Activated B cell treated with CpG ODN at 0.5 μM for 24 hours (primary cell): ENCODE measurements at regions not wholly inside any gene's neighbourhood (a gene's known extent, or its start where the extent isn't known, plus 50 kb on each side); places are given as distances from the start of the nearest gene placed in this dataset.

Source experiments
- ATAC-seq: fragments of 200-7000 bp; cut with Tn5 transposase; one replicate; pipeline ENCODE4 v1.10.0; 2021; ENCODE audit warnings: low read depth, mild to moderate bottlenecking, moderate library complexity
- CTCF ChIA-PET: fragments of 350-600 bp; sonication (Branson Sonifier 250); formaldehyde crosslinking; loops from one replicate; lab custom pipeline; 2021; ENCODE audit warnings: antibody characterized with exemption; lab: Charles Lee
- POLR2A ChIA-PET: fragments of 350-600 bp; sonication (Branson Sonifier 250); formaldehyde crosslinking; loops from one replicate; lab custom pipeline; 2021; ENCODE audit warnings: antibody characterized with exemption; lab: Charles Lee
- DNase-seq: peaks from one replicate; pipeline ENCODE4 v3.0.0; 2022
- H3K27ac Mint-ChIP-seq: one replicate; pipeline ENCODE4 v1.8.0; 2020; ENCODE audit warnings: mixed read lengths
- H3K27me3 Mint-ChIP-seq: one replicate; pipeline ENCODE4 v1.8.0; 2021; ENCODE audit warnings: mixed read lengths
- H3K36me3 Mint-ChIP-seq: one replicate; pipeline ENCODE4 v1.8.0; 2021; ENCODE audit warnings: low read depth, mixed read lengths
- H3K4me1 Mint-ChIP-seq: one replicate; pipeline ENCODE4 v1.8.0; 2021; ENCODE audit warnings: mixed read lengths
- H3K4me3 Mint-ChIP-seq: one replicate; pipeline ENCODE4 v1.8.0; 2020; ENCODE audit warnings: mild to moderate bottlenecking, mixed read lengths
- H3K9me3 Mint-ChIP-seq: one replicate; pipeline ENCODE4 v1.8.0; 2020; ENCODE audit warnings: mixed read lengths
- CTCF ChIP-seq: fragments of 200-600 bp; IDR thresholded peaks from one replicate; pipeline ENCODE4 v1.8.0; 2022; ENCODE audit warnings: antibody characterized with exemption, mild to moderate bottlenecking
- intact Hi-C: fragments of 100-400 bp; cut with micrococcal nuclease; formaldehyde crosslinking; loops from one replicate; pipeline ENCODE4 v1.15.1; 2024

GRCh38 chr19:31111741-31112140, 237.5 kb downstream of the TSHZ3 start:
- ChIA-PET POLR2A (no interaction called here), CTCF (no interaction called here)
- H3K27me3 Mint-ChIP-seq: no peaks in the 10 kb centered on the region
- H3K36me3 Mint-ChIP-seq: no peaks in the 10 kb centered on the region
- no peaks in the 10 kb centered on the region for H3K4me1 Mint-ChIP-seq
- H3K9me3 Mint-ChIP-seq: peaks cover 2% of the 10 kb centered on the region
- no peak for TF ChIP-seq CTCF
- ATAC-seq: no peak
- no peak for DNase-seq
- intact Hi-C loops: no loop called here
- H3K27ac Mint-ChIP-seq: no peak overlapping the region
- H3K4me3 Mint-ChIP-seq: no peak overlapping the region

GRCh38 chr19:31110336-31110735, 238.9 kb downstream of the TSHZ3 start:
- ATAC-seq: no peak
- Mint-ChIP-seq H3K36me3 (no peaks in the 10 kb centered on the region), H3K4me1 (no peaks in the 10 kb centered on the region), H3K4me3 (no peak overlapping the region), H3K27ac (no peak overlapping the region), H3K27me3 (no peaks in the 10 kb centered on the region), H3K9me3 (peaks cover 2% of the 10 kb centered on the region)
- intact Hi-C loops: no loop called here
- ChIA-PET POLR2A (no interaction called here), CTCF (no interaction called here)
- DNase-seq: no peak
- no peak for TF ChIP-seq CTCF

- no peaks in the 10 kb centered on the region for H3K36me3 Mint-ChIP-seq
- no peak for TF ChIP-seq CTCF
- ATAC-seq (no peak), DNase-seq (no peak)
- H3K27ac Mint-ChIP-seq: no peak overlapping the region
- no peak overlapping the region for H3K4me3 Mint-ChIP-seq
- intact Hi-C loops: no loop called here
- H3K4me1 Mint-ChIP-seq: no peaks in the 10 kb centered on the region
- peaks cover 2% of the 10 kb centered on the region for H3K9me3 Mint-ChIP-seq
- ChIA-PET POLR2A (no interaction called here), CTCF (no interaction called here)
- H3K27me3 Mint-ChIP-seq: no peaks in the 10 kb centered on the region
Observed at GRCh38 chr19:31109636-31110035, 239.6 kb downstream of the TSHZ3 start.

GRCh38 chr19:31107096-31107495, 242.1 kb downstream of the TSHZ3 start:
- no peak overlapping the region for H3K4me3 Mint-ChIP-seq
- H3K27ac Mint-ChIP-seq: no peak overlapping the region
- ChIA-PET POLR2A (no interaction called here), CTCF (no interaction called here)
- H3K36me3 Mint-ChIP-seq: no peaks in the 10 kb centered on the region
- H3K4me1 Mint-ChIP-seq: no peaks in the 10 kb centered on the region
- H3K9me3 Mint-ChIP-seq: no peaks in the 10 kb centered on the region
- intact Hi-C loops: no loop called here
- DNase-seq: no peak
- no peak for TF ChIP-seq CTCF
- ATAC-seq: no peak
- no peaks in the 10 kb centered on the region for H3K27me3 Mint-ChIP-seq

GRCh38 chr19:31105761-31106160, 243.5 kb downstream of the TSHZ3 start:
- H3K27ac Mint-ChIP-seq: no peak overlapping the region
- no peaks in the 10 kb centered on the region for H3K27me3 Mint-ChIP-seq
- H3K36me3 Mint-ChIP-seq: no peaks in the 10 kb centered on the region
- ChIA-PET CTCF (no interaction called here), POLR2A (no interaction called here)
- ATAC-seq: no peak
- no peaks in the 10 kb centered on the region for H3K4me1 Mint-ChIP-seq
- H3K4me3 Mint-ChIP-seq: no peak overlapping the region
- no peak for DNase-seq
- intact Hi-C loops: no loop called here
- TF ChIP-seq CTCF: no peak
- H3K9me3 Mint-ChIP-seq: no peaks in the 10 kb centered on the region
